ENCODE measurements at regions not wholly inside any gene's neighbourhood (a gene's known extent, or its start where the extent isn't known, plus 50 kb on each side); places are given as distances from the start of the nearest gene placed in this dataset.
"Not testable (repeated sequence)": the region's sequence is repeated elsewhere in the genome, so short reads cannot be mapped to it uniquely, and the experiment has no call there.

- no peak for DNase-seq
Observed at GRCh38 chr6:92008757-92009502, 1410.4 kb downstream of the EPHA7 start.

- no peak for DNase-seq
Observed at GRCh38 chr6:92000112-92000511, 1413.2 kb upstream of the MAP3K7 start.

- no peak for DNase-seq
Observed at GRCh38 chr6:91994787-91995186, 1407.9 kb upstream of the MAP3K7 start.

- no peak for DNase-seq
Observed at GRCh38 chr6:91982559-91982958, 1395.7 kb upstream of the MAP3K7 start.

- DNase-seq: no peak
Observed at GRCh38 chr6:91976797-91977196, 1389.9 kb upstream of the MAP3K7 start.

GRCh38 chr6:91970700-91971099 lies 1383.8 kb upstream of the MAP3K7 start:
- DNase-seq: no peak

- no peak for DNase-seq
Observed at GRCh38 chr6:91965872-91966271, 1379.0 kb upstream of the MAP3K7 start.

GRCh38 chr6:91961671-91962070 lies 1374.8 kb upstream of the MAP3K7 start:
- DNase-seq: no peak

GRCh38 chr6:91961236-91961635 lies 1374.4 kb upstream of the MAP3K7 start:
- no peak for DNase-seq

GRCh38 chr6:91941838-91942237 lies 1355.0 kb upstream of the MAP3K7 start:
- DNase-seq: no peak

- DNase-seq: no peak
Observed at GRCh38 chr6:91940801-91941200, 1353.9 kb upstream of the MAP3K7 start.

GRCh38 chr6:91926827-91927226 lies 1340.0 kb upstream of the MAP3K7 start:
- DNase-seq: no peak

- no peak for DNase-seq
Observed at GRCh38 chr6:91926361-91926760, 1339.5 kb upstream of the MAP3K7 start.

- no peak for DNase-seq
Observed at GRCh38 chr6:91911945-91912344, 1325.1 kb upstream of the MAP3K7 start.

GRCh38 chr6:91904586-91905164 lies 1317.8 kb upstream of the MAP3K7 start:
- DNase-seq: no peak

- DNase-seq: no peak
Observed at GRCh38 chr6:91895599-91896285, 1308.9 kb upstream of the MAP3K7 start.

GRCh38 chr6:91886183-91886795 lies 1299.4 kb upstream of the MAP3K7 start:
- no peak for DNase-seq

GRCh38 chr6:91881791-91882190 lies 1294.9 kb upstream of the MAP3K7 start:
- not testable (repeated sequence) for DNase-seq

GRCh38 chr6:91879386-91879995 lies 1292.6 kb upstream of the MAP3K7 start:
- DNase-seq: no peak

- DNase-seq: no peak
Observed at GRCh38 chr6:91877994-91878393, 1291.1 kb upstream of the MAP3K7 start.

GRCh38 chr6:91874971-91875370 lies 1288.1 kb upstream of the MAP3K7 start:
- DNase-seq: no peak

GRCh38 chr6:91868539-91869202 lies 1281.8 kb upstream of the MAP3K7 start:
- DNase-seq: no peak

- DNase-seq: no peak
Observed at GRCh38 chr6:91865889-91866288, 1279.0 kb upstream of the MAP3K7 start.

Data from activated CD8-positive, alpha-beta memory T cell treated with anti-CD3 and anti-CD28 coated beads for 24 hours (primary cell).